ENCODE measurements at regions not wholly inside any gene's neighbourhood (a gene's known extent, or its start where the extent isn't known, plus 50 kb on each side); places are given as distances from the start of the nearest gene placed in this dataset.

DNA sequence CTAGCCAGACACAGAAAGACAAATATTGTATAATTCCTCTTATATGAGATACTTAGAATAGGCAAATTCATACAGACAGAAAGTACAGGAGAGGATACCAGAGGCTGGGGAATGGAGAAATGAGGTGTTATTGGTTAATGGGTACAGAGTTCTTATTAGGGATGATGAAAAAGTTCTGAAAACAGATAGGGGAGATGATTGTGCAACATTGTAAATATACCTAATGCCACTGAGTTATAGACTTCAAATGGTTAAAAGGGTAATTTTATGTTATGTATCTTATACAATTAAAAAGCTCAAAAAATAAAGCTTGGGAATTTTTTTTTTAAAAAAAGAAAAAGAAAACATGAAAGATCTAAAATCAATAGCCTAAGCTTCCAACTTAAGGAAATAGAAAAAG lies 98.8 kb upstream of the TECRL start:
- no peak overlapping the region for H2BK5ac ChIP-seq (ENCODE audit: low read depth, low read length, poor library complexity, severe bottlenecking)
- H2BK20ac ChIP-seq (ENCODE audit: low read depth, low read length) = no peak overlapping the region
- H3K18ac ChIP-seq (ENCODE audit: low read depth, low read length) = no peak overlapping the region
- H4K8ac ChIP-seq (ENCODE audit: low read depth in 2 of 2, low read length in 2 of 2) = no peak overlapping the region
- H3K27me3 ChIP-seq (ENCODE audit: control insufficient read depth, insufficient read depth, low read length) = no peaks in the 10 kb centered on the region
- H3K9ac ChIP-seq (ENCODE audit: low read depth, low read length) = no peak overlapping the region
- H3K9me3 ChIP-seq (ENCODE audit: control insufficient read depth, insufficient read depth, low read length) = no peaks in the 10 kb centered on the region
- H2AK5ac ChIP-seq (ENCODE audit: low read depth, low read length) = no peak overlapping the region
- intact Hi-C loops (cut with micrococcal nuclease) = no loop called here
- no peaks in the 10 kb centered on the region for H3K36me3 ChIP-seq (ENCODE audit: control insufficient read depth, insufficient read depth, low read length)
- H2AFZ ChIP-seq (replicated peaks; ENCODE audit: low read length, poor library complexity) = no peak overlapping the region
- H3K4me3 ChIP-seq (ENCODE audit: insufficient read depth, low read depth, low read length) = no peak overlapping the region
- H3K4me1 ChIP-seq (ENCODE audit: control insufficient read depth, insufficient read depth, low read length) = no peaks in the 10 kb centered on the region
- H4K91ac ChIP-seq (ENCODE audit: insufficient read depth, low read depth, low read length) = no peak overlapping the region
- no peak overlapping the region for H3K56ac ChIP-seq (ENCODE audit: extremely low read depth, insufficient read depth, low read length)
- H3K27ac ChIP-seq (ENCODE audit: insufficient read depth, low read length) = no peak overlapping the region
- POLR2A ChIA-PET (ENCODE audit: unreplicated experiment) = no interaction called here
- no peak overlapping the region for H2BK15ac ChIP-seq (ENCODE audit: low read depth, low read length)
- BruUV-seq (replicated peaks) = no TSS peak
- no peak overlapping the region for H3K23ac ChIP-seq (ENCODE audit: low read depth, low read length)
- no peak overlapping the region for H3K4me2 ChIP-seq (ENCODE audit: low read depth, low read length)
- H4K20me1 ChIP-seq (ENCODE audit: insufficient read depth, low read length) = no peaks in the 10 kb centered on the region
- H2AK9ac ChIP-seq (replicated peaks; ENCODE audit: low read depth, low read length, poor library complexity) = no peak overlapping the region
- no peak for TF ChIP-seq NFE2L2 (IDR thresholded peaks at IDR 0.05; ENCODE audit: low read depth, low read length)
- TF ChIP-seq CEBPB (IDR thresholded peaks at IDR 0.05; ENCODE audit: low read depth, low read length) = peak; percentile 58
- H3K4ac ChIP-seq (ENCODE audit: low read depth, low read length) = no peak overlapping the region
- no peaks in the 10 kb centered on the region for H3K79me1 ChIP-seq (ENCODE audit: low read depth in 1 of 2, low read length in 2 of 2)
- no peak overlapping the region for H2BK120ac ChIP-seq (ENCODE audit: low read depth, low read length)
- no peaks in the 10 kb centered on the region for H3K9me1 ChIP-seq (ENCODE audit: insufficient read depth, low read length)
- no peak overlapping the region for H4K5ac ChIP-seq (ENCODE audit: low read depth, low read length)
- no peak for DNase-seq
- no peak overlapping the region for H3K14ac ChIP-seq (replicated peaks; ENCODE audit: low read depth, low read length)
- dilution Hi-C loops (cut with HindIII; ENCODE audit: low sequenced_read_pairs, unreplicated experiment) = no loop called here
- CTCF ChIA-PET = no interaction called here
- in situ Hi-C loops (cut with MboI; ENCODE audit: low sequenced_read_pairs) = no loop called here
- no peak for ATAC-seq (ENCODE audit: low read depth)

Measured in IMR-90 (cell line).